IMR-90 (cell line): ENCODE measurements at regions not wholly inside any gene's neighbourhood (a gene's known extent, or its start where the extent isn't known, plus 50 kb on each side); places are given as distances from the start of the nearest gene placed in this dataset.

Experiments used
- ATAC-seq: fragments of 200-7000 bp; cut with Tn5 transposase; 2 replicates; pipeline ENCODE4 v1.9.1; 2020; ENCODE audit warnings: low read depth, mild to moderate bottlenecking, moderate library complexity
- BruUV-seq: library from RNA; stranded (reverse); fragments of 400-500 nt; replicated peaks from 2 replicates; lab custom pipeline; 2021; lab: Mats Ljungman, UMichigan
- CTCF ChIA-PET: fragments of 300-600 bp; formaldehyde crosslinking; extraction: SDS; loops from one replicate; lab custom pipeline; 2021; ENCODE audit warnings: antibody characterized with exemption; lab: Yijun Ruan, JAX
- POLR2A ChIA-PET: fragments of 300-600 bp; sonication (Branson Sonifier 250); formaldehyde crosslinking; loops from one replicate; lab custom pipeline; 2022; ENCODE audit warnings: antibody characterized with exemption; ENCODE audit not compliant: unreplicated experiment; lab: Charles Lee
- DNase-seq: peaks from one replicate; pipeline ENCODE4 v3.0.0; 2013
- H2AFZ ChIP-seq: replicated peaks from 2 replicates; pipeline ENCODE3; 2013; ENCODE audit warnings: low read length, mild to moderate bottlenecking; ENCODE audit not compliant: poor library complexity
- H2AK5ac ChIP-seq: 2 replicates; pipeline ENCODE4 v1.6.1; 2013; ENCODE audit warnings: low read depth, low read length, inconsistent platforms
- H2AK9ac ChIP-seq: replicated peaks from 2 replicates; pipeline ENCODE3; 2013; ENCODE audit warnings: mild to moderate bottlenecking, low read depth, low read length, moderate library complexity; ENCODE audit not compliant: poor library complexity
- H2BK120ac ChIP-seq: 2 replicates; pipeline ENCODE4 v1.6.1; 2013; ENCODE audit warnings: low read depth, low read length, inconsistent platforms
- H2BK15ac ChIP-seq: 3 replicates; pipeline ENCODE4 v1.6.1; 2013; ENCODE audit warnings: low read depth, low read length, inconsistent platforms
- H2BK20ac ChIP-seq: 2 replicates; pipeline ENCODE4 v1.6.1; 2013; ENCODE audit warnings: low read depth, mild to moderate bottlenecking, inconsistent platforms, low read length, moderate library complexity
- H2BK5ac ChIP-seq: 2 replicates; pipeline ENCODE4 v1.6.1; 2013; ENCODE audit warnings: mild to moderate bottlenecking, low read depth, low read length, inconsistent platforms; ENCODE audit not compliant: poor library complexity, severe bottlenecking
- H3K14ac ChIP-seq: replicated peaks from 2 replicates; pipeline ENCODE4 v1.6.1; 2013; ENCODE audit warnings: low read depth, low read length, inconsistent platforms
- H3K18ac ChIP-seq: 2 replicates; pipeline ENCODE4 v1.6.1; 2013; ENCODE audit warnings: low read depth, low read length, control low read depth
- H3K23ac ChIP-seq: 2 replicates; pipeline ENCODE4 v1.6.1; 2013; ENCODE audit warnings: low read depth, low read length, inconsistent platforms
- H3K27ac ChIP-seq: 2 replicates; pipeline ENCODE4 v1.5.1; 2013; ENCODE audit warnings: mild to moderate bottlenecking, control low read depth, low read length; ENCODE audit not compliant: insufficient read depth
- H3K27me3 ChIP-seq: 2 replicates; pipeline ENCODE4 v1.6.1; 2013; ENCODE audit warnings: low read length; ENCODE audit not compliant: control insufficient read depth, insufficient read depth
- H3K36me3 ChIP-seq: 2 replicates; pipeline ENCODE4 v1.6.1; 2013; ENCODE audit warnings: low read length, mixed read lengths; ENCODE audit not compliant: control insufficient read depth, insufficient read depth
- H3K4ac ChIP-seq: 2 replicates; pipeline ENCODE4 v1.6.1; 2013; ENCODE audit warnings: low read depth, low read length, inconsistent platforms
- H3K4me1 ChIP-seq: 2 replicates; pipeline ENCODE4 v1.6.1; 2013; ENCODE audit warnings: low read length, mixed read lengths; ENCODE audit not compliant: control insufficient read depth, insufficient read depth
- H3K4me2 ChIP-seq: 2 replicates; pipeline ENCODE4 v1.6.1; 2013; ENCODE audit warnings: low read depth, mild to moderate bottlenecking, control low read depth, low read length, moderate library complexity
- H3K4me3 ChIP-seq: 2 replicates; pipeline ENCODE4 v1.5.1; 2013; ENCODE audit warnings: low read depth, mild to moderate bottlenecking, control low read depth, low read length, moderate library complexity; ENCODE audit not compliant: insufficient read depth
- H3K56ac ChIP-seq: 2 replicates; pipeline ENCODE4 v1.6.1; 2013; ENCODE audit warnings: low read length, inconsistent platforms; ENCODE audit not compliant: insufficient read depth; ENCODE audit errors: extremely low read depth
- H3K79me1 ChIP-seq, 2 experiments: 2 replicates each; pipeline ENCODE4 v1.6.1; 2013; ENCODE audit warnings: low read length in 2 of 2, inconsistent platforms in 1 of 2, low read depth in 1 of 2
- H3K9ac ChIP-seq: 2 replicates; pipeline ENCODE4 v1.6.1; 2013; ENCODE audit warnings: low read depth, low read length, control low read depth
- H3K9me1 ChIP-seq: 2 replicates; pipeline ENCODE4 v1.6.1; 2013; ENCODE audit warnings: low read length, inconsistent platforms; ENCODE audit not compliant: insufficient read depth
- H3K9me3 ChIP-seq: 2 replicates; pipeline ENCODE4 v1.6.1; 2013; ENCODE audit warnings: low read length; ENCODE audit not compliant: control insufficient read depth, insufficient read depth
- H4K20me1 ChIP-seq: 2 replicates; pipeline ENCODE4 v1.6.1; 2013; ENCODE audit warnings: low read length, inconsistent platforms; ENCODE audit not compliant: insufficient read depth
- H4K5ac ChIP-seq: 2 replicates; pipeline ENCODE4 v1.6.1; 2013; ENCODE audit warnings: mild to moderate bottlenecking, low read depth, low read length, control low read depth
- H4K8ac ChIP-seq, 2 experiments: 2 replicates each; pipeline ENCODE4 v1.6.1; 2013; ENCODE audit warnings: low read depth in 2 of 2, low read length in 2 of 2, control low read depth in 1 of 2, inconsistent platforms in 1 of 2
- H4K91ac ChIP-seq: 2 replicates; pipeline ENCODE4 v1.6.1; 2013; ENCODE audit warnings: low read depth, low read length, inconsistent platforms; ENCODE audit not compliant: insufficient read depth
- CEBPB ChIP-seq: IDR thresholded peaks from 2 replicates; pipeline ENCODE4 v1.6.1; 2012; ENCODE audit warnings: low read depth, low read length, improper control_type of control experiment
- WGBS, 2 experiments: methylation state at CpG; one replicate each; pipeline versions ENCODE4 v1.1.5 to v1.1.7; 2013; ENCODE audit warnings: missing lambda C conversion rate in 2 of 2; ENCODE audit not compliant: insufficient read length in 1 of 2; ENCODE audit errors: extremely low coverage in 2 of 2; 5-methylcytosine and 5-hydroxymethylcytosine counted together
- dilution Hi-C: fragments of 300-500 bp; cut with HindIII; formaldehyde crosslinking; loops from one replicate; pipeline ENCODE4 v1.14.3; 2018; ENCODE audit warnings: low sequenced_read_pairs; ENCODE audit not compliant: unreplicated experiment
- in situ Hi-C: fragments of 300-500 bp; cut with MboI; formaldehyde crosslinking; loops from 3 replicates; pipeline ENCODE4 v1.14.3; 2019; ENCODE audit warnings: low sequenced_read_pairs, inconsistent platforms, mixed read lengths
- intact Hi-C: fragments of 100-400 bp; cut with micrococcal nuclease; formaldehyde crosslinking; loops from 2 replicates; pipeline ENCODE4 v1.10.0; 2022

- ChIA-PET CTCF (no interaction called here), POLR2A (no interaction called here)
- Histone ChIP-seq H3K9me1 (no peaks in the 10 kb centered on the region), H4K5ac (no peak overlapping the region), H3K4ac (no peak overlapping the region), H3K36me3 (no peaks in the 10 kb centered on the region), H3K56ac (no peak overlapping the region), H3K14ac (no peak overlapping the region), H3K9ac (no peak overlapping the region), H4K8ac (no peak overlapping the region), H3K27me3 (peaks cover 26% of the 10 kb centered on the region), H4K20me1 (no peaks in the 10 kb centered on the region), H3K4me1 (peaks cover 2% of the 10 kb centered on the region; the same call in 1 of the 2 replicates), H2AK9ac (no peak overlapping the region), H2BK15ac (no peak overlapping the region), H3K23ac (no peak overlapping the region), H3K27ac (no peak overlapping the region), H3K79me1 (no peaks in the 10 kb centered on the region), H3K4me2 (no peak overlapping the region), H2BK5ac (no peak overlapping the region), H2AK5ac (no peak overlapping the region), H3K18ac (no peak overlapping the region), H3K9me3 (no peaks in the 10 kb centered on the region), H3K4me3 (no peak overlapping the region), H2AFZ (no peak overlapping the region), H2BK120ac (no peak overlapping the region), H2BK20ac (no peak overlapping the region), H4K91ac (no peak overlapping the region)
- BruUV-seq: no TSS peak
- dilution Hi-C loops: no loop called here
- in situ Hi-C loops: no loop called here
- WGBS, 2 experiments: no CpG with 5 or more reads among the region's 3 CpGs
- ATAC-seq (no peak), DNase-seq (no peak)
- intact Hi-C loops: no loop called here
- TF ChIP-seq CEBPB: no peak
Observed at GRCh38 chr10:113263056-113263455, 289.8 kb upstream of the HABP2 start.
